Endothelial cell of umbilical vein (primary cell): ENCODE measurements at regions not wholly inside any gene's neighbourhood (a gene's known extent, or its start where the extent isn't known, plus 50 kb on each side); places are given as distances from the start of the nearest gene placed in this dataset.

Experiments used
- EZH2 ChIP-seq: IDR thresholded peaks from 2 replicates; pipeline ENCODE4 v1.6.1; 2012; ENCODE audit warnings: borderline replicate concordance, low read depth, mild to moderate bottlenecking, moderate library complexity, low read length, inconsistent platforms; ENCODE audit not compliant: severe bottlenecking
- FOS ChIP-seq: IDR thresholded peaks from 2 replicates; pipeline ENCODE4 v1.6.1; 2011; ENCODE audit warnings: mild to moderate bottlenecking, low read length, moderate library complexity, borderline replicate concordance; ENCODE audit not compliant: insufficient read depth
- POLR2A ChIP-seq: IDR thresholded peaks from 2 replicates; pipeline ENCODE4 v1.6.1; 2012; ENCODE audit warnings: low read depth, mild to moderate bottlenecking, control low read depth, low read length
- POLR2AphosphoS5 ChIP-seq: IDR thresholded peaks from 2 replicates; pipeline ENCODE4 v1.6.1; 2012; ENCODE audit warnings: low read depth, mild to moderate bottlenecking, control low read depth, low read length, moderate library complexity; ENCODE audit not compliant: insufficient read depth
- TF ChIP-seq, protein P1 (sequence below), 2 donors: IDR thresholded peaks; 1 replicate in 1 of 2; 2 replicates in 1 of 2; pipeline ENCODE4 v1.5.1; 2011; ENCODE audit warnings: low read length in 2 of 2, mild to moderate bottlenecking in 2 of 2, moderate library complexity in 2 of 2, control low read depth in 1 of 2, inconsistent platforms in 1 of 2, low read depth in 1 of 2; ENCODE audit not compliant: insufficient read depth in 1 of 2; ENCODE audit errors: extremely low read depth in 1 of 2

DNA sequence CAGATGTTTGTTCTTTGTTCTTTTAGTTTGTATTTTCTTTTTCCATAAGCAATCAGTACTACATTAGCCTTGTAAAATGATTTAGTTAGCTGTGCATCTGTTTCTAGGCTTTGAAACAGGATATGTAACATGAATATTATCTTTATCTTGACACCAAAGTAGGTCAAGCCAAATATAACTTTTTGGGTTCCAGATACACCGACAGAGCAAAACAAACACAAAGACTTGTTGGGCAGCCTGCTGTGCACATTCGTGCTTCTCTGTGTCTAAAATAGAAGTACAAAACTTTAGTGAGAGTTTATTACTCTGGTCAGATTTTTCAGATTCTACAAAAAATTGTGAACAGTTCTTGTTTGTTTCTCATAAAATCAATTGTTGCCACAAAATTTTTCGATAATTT lies 1059.3 kb upstream of the GYPC start:
- TF ChIP-seq EZH2 (no peak), POLR2AphosphoS5 (no peak), POLR2A (no peak), FOS (no peak)
- TF ChIP-seq, protein P1, sequence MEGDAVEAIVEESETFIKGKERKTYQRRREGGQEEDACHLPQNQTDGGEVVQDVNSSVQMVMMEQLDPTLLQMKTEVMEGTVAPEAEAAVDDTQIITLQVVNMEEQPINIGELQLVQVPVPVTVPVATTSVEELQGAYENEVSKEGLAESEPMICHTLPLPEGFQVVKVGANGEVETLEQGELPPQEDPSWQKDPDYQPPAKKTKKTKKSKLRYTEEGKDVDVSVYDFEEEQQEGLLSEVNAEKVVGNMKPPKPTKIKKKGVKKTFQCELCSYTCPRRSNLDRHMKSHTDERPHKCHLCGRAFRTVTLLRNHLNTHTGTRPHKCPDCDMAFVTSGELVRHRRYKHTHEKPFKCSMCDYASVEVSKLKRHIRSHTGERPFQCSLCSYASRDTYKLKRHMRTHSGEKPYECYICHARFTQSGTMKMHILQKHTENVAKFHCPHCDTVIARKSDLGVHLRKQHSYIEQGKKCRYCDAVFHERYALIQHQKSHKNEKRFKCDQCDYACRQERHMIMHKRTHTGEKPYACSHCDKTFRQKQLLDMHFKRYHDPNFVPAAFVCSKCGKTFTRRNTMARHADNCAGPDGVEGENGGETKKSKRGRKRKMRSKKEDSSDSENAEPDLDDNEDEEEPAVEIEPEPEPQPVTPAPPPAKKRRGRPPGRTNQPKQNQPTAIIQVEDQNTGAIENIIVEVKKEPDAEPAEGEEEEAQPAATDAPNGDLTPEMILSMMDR (IDR thresholded peaks at IDR 0.05; ENCODE audit: extremely low read depth in 1 of 2, insufficient read depth in 1 of 2, low read depth in 1 of 2, low read length in 2 of 2): no peak
